NCI-H1105 (cell line): ENCODE measurements at regions not wholly inside any gene's neighbourhood (a gene's known extent, or its start where the extent isn't known, plus 50 kb on each side); places are given as distances from the start of the nearest gene placed in this dataset.

ENCODE experiments used
- DNase-seq: peaks from one replicate; lab custom pipeline; 2025; lab: John Stamatoyannopoulos, UW

- no peak for DNase-seq
These were observed 69.8 kb upstream of the PAPPA start for GRCh38 chr9:116083837-116084236.

DNA sequence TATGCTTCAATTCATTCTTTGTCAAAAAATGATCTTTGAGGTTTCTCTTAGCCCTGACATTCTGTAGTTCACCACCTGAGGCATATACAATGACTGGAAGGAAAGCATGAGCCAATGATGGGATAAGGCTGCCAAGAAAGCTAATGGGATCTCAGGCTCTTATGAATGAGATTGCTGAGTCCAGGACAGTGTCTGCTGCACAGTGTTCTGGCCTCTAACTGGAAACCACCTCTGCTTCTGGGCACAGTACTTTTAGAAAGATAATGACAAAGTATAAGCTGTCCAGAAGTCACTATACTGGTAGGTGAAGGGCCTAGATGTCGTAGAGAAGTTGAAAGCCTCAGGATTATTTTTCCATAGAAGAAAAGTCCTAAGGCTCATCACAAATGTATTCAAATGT, 69.1 kb upstream of the PAPPA start:
- no peak for DNase-seq

DNA sequence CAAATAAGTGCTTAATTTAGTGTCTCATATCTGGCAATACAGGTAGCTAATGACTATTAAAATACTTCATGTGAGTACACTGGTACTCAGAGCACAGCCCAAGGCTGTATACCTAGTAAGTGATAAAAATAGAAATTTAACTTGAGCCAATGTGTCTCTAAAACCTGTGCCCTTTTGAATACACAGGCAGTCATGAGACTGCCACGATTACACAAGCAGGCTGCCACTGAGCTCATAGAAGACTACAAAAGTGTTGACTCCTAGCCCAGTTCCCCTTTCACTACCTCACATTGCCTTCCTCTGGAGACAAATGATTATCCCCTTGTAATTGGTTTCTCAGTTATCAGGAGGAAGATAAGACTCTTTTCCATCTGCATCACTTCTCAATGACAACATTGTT, 66.3 kb upstream of the PAPPA start:
- DNase-seq, result peak; percentile 24

DNA sequence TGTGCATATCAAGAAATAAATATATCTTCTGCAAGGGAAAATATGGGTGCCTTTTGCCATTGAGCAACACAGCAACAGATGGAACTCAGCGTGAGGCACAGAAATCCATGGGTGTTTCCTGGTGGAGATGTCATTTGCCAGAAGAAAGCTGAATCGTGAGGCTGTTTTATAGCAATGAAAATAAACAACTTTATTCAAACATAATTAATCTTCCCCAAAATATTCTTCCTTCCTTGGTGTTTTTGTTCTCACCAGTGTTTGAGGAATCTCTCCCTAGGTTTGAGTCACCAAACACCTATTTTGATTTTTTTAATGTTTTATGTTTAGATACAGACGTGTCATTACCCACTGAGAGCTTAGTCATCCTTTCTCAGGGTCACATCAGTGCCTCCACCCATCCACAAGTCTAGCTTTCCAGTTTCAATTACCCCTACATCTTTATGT, 65.8 kb upstream of the PAPPA start:
- DNase-seq, result no peak

- DNase-seq, result no peak
These were observed 65.2 kb upstream of the PAPPA start for GRCh38 chr9:116088396-116088795.

- no peak for DNase-seq
These were observed 63.4 kb upstream of the PAPPA start for GRCh38 chr9:116090030-116090770.

- no peak for DNase-seq
These were observed 58.7 kb upstream of the PAPPA start for GRCh38 chr9:116094846-116095245.

GRCh38 chr9:116095403-116095802, 58.2 kb upstream of the PAPPA start:
- no peak for DNase-seq

DNA sequence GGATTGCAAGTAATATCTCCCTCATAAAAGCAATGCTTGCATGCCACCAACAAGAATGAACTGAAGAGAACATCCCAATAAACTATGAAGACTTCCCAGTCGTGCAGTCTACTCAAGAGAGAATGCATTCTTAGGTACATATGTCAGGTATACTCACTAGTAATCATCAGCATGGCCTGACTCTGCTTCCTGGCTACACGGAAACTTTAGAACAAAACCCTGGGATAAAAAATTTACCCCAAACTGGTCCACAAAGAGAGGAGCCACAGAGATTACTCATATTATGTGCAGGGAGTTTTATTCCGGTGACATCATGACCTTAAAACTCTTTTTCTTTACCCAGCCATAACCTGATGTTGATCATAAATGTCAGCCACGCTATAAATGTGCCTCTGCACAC, 57.5 kb upstream of the PAPPA start:
- DNase-seq, result no peak

DNA sequence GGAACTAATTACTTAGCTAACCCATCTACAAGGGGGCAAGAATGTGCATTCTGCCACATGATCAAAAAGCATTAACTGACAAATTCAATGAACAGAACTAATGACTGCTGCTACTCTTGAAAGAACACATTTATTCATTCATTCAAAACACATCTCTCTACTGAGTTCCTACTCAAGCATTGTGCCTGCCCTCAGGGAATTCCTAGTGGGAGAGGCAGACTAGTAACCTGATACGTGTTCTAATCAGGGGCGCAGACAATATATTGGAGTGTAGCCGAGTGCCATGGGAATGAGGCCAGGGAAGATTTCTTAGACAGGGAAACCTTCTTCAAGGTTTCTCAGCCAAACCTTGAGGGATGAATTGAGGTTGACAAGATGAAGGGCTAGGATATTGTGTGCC, 56.7 kb upstream of the PAPPA start:
- no peak for DNase-seq

- no peak for DNase-seq
These were observed 55.1 kb upstream of the PAPPA start for GRCh38 chr9:116098476-116098875.

DNA sequence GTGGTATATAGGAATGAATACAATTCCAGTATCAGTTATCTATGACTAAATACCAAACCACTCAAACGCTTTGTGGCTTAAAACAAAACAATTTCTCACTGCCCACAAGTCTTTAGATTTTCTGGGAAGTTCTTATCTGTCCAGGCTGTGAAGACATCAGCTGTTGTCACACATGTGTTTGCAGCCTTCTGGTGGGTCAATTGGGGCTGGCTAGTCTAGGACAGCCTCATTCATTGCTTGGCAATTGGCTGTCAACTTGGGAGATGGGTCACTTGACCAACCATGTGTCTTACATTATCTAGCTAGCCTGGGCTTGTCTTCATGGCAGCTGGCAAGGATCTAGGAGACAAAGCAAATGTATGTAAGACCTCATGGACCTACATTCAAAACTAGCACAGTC, 53.8 kb upstream of the PAPPA start:
- no peak for DNase-seq

DNA sequence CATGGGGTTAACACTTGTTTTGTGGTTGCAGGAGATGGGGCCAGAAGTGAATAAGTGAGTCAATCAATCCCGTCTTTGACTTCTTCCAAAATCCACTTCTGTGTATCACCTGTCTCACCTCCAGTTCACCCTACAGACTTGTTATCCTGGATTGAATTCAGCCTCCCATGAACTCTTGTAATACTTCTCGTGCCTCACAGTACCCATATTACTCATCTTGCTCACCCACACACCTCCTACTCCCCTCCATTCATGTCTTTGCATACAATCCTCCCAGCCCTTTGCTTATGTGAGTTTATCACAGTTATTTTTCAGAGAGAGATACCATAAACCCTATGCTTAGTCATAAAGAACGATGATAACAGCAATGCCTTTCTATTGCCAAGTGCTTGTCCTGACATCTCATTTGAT, 52.9 kb upstream of the PAPPA start:
- no peak for DNase-seq

GRCh38 chr9:116101516-116101915, 52.1 kb upstream of the PAPPA start:
- DNase-seq, result no peak

- no peak for DNase-seq
These were observed 51.0 kb upstream of the PAPPA start for GRCh38 chr9:116102596-116102995.
